KMS-11 (cell line): ENCODE measurements at regions not wholly inside any gene's neighbourhood (a gene's known extent, or its start where the extent isn't known, plus 50 kb on each side); places are given as distances from the start of the nearest gene placed in this dataset.

Source experiments
- H2AFZ ChIP-seq: fragments of 200-600 bp; sonication (generic); 2 replicates; pipeline ENCODE4 v1.6.1; 2016; ENCODE audit warnings: antibody characterized with exemption, mixed run types, low read depth
- H3K27ac ChIP-seq: fragments of 200-600 bp; sonication (generic); 2 replicates; pipeline ENCODE4 v1.6.1; 2016; ENCODE audit warnings: mild to moderate bottlenecking, mixed run types
- H3K27me3 ChIP-seq: fragments of 200-600 bp; sonication (generic); 2 replicates; pipeline ENCODE4 v1.6.1; 2017; ENCODE audit warnings: mild to moderate bottlenecking, low read depth, mixed run types, moderate library complexity; ENCODE audit not compliant: insufficient read depth
- H3K36me3 ChIP-seq: fragments of 200-600 bp; sonication (generic); 2 replicates; pipeline ENCODE4 v1.6.1; 2017; ENCODE audit warnings: mild to moderate bottlenecking, mixed run types; ENCODE audit not compliant: insufficient read depth
- H3K4me1 ChIP-seq: fragments of 200-600 bp; sonication (generic); 2 replicates; pipeline ENCODE4 v1.6.1; 2016; ENCODE audit warnings: mild to moderate bottlenecking, low read depth, mixed run types; ENCODE audit not compliant: poor library complexity, severe bottlenecking
- H3K4me2 ChIP-seq: fragments of 200-600 bp; sonication (generic); 2 replicates; pipeline ENCODE4 v1.7.0; 2016; ENCODE audit warnings: mild to moderate bottlenecking, mixed run types
- H3K4me3 ChIP-seq: fragments of 200-600 bp; sonication (generic); IDR thresholded peaks from 2 replicates; pipeline ENCODE4 v1.6.1; 2017; ENCODE audit warnings: low read depth, low read length, mixed read lengths; ENCODE audit not compliant: insufficient read depth
- H3K79me2 ChIP-seq: fragments of 200-600 bp; sonication (generic); 2 replicates; pipeline ENCODE4 v1.6.1; 2016; ENCODE audit warnings: low read depth, mixed run types; ENCODE audit not compliant: insufficient read depth
- H3K9ac ChIP-seq: fragments of 200-600 bp; sonication (generic); 2 replicates; pipeline ENCODE4 v1.6.1; 2016; ENCODE audit warnings: mild to moderate bottlenecking, mixed run types
- H4K20me1 ChIP-seq: fragments of 200-600 bp; sonication (generic); 2 replicates; pipeline ENCODE4 v1.6.1; 2016; ENCODE audit warnings: mild to moderate bottlenecking, mixed run types; ENCODE audit not compliant: insufficient read depth
- TF ChIP-seq, protein P1 (sequence below): fragments of 200-600 bp; sonication (generic); conservative IDR thresholded peaks from 2 replicates; pipeline ENCODE4 v1.6.1; 2017; ENCODE audit warnings: low read depth, mild to moderate bottlenecking, antibody characterized with exemption, low read length, moderate library complexity, mixed read lengths

DNA sequence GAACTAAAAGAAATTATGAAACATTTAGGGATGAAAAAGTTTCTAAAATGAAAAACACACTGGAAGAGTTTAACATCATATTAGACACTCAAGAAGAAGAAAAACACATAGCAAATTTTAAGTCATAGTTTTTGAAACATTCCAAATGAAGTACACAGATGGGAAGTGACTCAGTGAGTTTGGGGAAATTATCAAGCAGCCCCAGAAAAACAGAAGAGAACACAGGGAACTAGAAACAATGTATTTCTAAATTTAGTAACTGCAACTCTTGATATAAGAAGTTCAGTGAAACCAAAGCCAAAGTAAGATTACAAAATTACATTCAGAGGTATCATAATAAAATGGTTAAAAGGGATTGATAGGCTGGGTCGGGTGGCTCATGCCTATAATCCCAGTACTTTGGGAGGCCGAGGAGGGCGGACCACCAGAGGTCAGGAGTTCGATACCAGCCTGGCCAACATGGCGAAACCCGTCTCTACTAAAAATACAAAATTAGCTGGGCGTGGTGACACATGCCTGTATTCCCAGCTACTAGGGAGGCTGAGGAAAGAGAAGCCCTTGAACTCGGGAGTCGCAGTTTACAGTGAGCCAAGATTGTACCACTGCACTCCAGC is 461.2 kb downstream of the KCTD8 start:
- Histone ChIP-seq H3K36me3 (no peaks in the 10 kb centered on the region), H4K20me1 (no peaks in the 10 kb centered on the region), H2AFZ (no peak overlapping the region), H3K4me1 (no peaks in the 10 kb centered on the region), H3K27ac (no peak overlapping the region), H3K4me3 (no peak overlapping the region), H3K9ac (no peak overlapping the region), H3K27me3 (no peaks in the 10 kb centered on the region), H3K4me2 (no peak overlapping the region), H3K79me2 (no peaks in the 10 kb centered on the region)
- TF ChIP-seq, protein P1, sequence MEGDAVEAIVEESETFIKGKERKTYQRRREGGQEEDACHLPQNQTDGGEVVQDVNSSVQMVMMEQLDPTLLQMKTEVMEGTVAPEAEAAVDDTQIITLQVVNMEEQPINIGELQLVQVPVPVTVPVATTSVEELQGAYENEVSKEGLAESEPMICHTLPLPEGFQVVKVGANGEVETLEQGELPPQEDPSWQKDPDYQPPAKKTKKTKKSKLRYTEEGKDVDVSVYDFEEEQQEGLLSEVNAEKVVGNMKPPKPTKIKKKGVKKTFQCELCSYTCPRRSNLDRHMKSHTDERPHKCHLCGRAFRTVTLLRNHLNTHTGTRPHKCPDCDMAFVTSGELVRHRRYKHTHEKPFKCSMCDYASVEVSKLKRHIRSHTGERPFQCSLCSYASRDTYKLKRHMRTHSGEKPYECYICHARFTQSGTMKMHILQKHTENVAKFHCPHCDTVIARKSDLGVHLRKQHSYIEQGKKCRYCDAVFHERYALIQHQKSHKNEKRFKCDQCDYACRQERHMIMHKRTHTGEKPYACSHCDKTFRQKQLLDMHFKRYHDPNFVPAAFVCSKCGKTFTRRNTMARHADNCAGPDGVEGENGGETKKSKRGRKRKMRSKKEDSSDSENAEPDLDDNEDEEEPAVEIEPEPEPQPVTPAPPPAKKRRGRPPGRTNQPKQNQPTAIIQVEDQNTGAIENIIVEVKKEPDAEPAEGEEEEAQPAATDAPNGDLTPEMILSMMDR, result no peak

DNA sequence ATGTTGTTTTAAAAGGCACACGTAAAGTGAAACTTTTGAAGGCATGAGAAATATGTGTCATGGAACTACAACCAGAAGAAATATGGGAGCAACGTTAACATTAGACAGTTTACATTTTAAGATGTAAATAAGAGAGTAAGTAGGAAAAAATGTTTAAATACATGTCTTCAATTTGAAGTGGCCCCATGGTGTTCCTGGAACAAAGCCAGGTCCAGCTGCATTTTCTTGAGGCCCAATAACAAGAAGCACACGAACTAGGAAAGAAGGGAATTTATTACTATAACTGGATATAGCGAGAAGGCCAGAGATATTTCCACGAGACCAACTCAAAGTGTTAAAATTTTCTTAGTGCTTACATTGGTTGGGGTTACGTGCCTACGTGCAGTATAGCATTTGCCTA is 458.1 kb downstream of the KCTD8 start:
- Histone ChIP-seq H3K9ac (no peak overlapping the region), H4K20me1 (no peaks in the 10 kb centered on the region), H3K79me2 (no peaks in the 10 kb centered on the region), H2AFZ (no peak overlapping the region), H3K4me3 (no peak overlapping the region), H3K4me1 (no peaks in the 10 kb centered on the region), H3K27ac (no peak overlapping the region), H3K36me3 (no peaks in the 10 kb centered on the region), H3K27me3 (no peaks in the 10 kb centered on the region), H3K4me2 (no peak overlapping the region)
- TF ChIP-seq, protein P1, result no peak

DNA sequence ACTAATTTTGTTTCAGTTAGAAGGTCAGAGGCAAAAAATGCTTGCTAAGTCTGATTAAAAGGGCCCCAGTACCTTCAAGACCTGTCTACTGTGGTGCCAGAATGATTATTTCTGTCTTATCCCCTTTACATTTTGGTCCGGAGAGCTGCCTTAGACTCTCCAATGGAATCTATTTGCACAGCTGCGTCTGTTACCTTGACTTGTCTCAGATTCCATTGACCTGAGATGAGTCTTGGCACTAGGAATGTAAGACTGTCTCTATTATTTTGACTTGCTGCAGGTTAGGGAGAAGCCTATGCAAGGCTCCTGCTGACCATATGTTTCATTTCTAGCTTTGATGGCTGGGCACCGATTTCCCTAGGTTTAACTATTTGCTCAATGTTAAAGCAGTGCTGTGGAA is 457.6 kb downstream of the KCTD8 start:
- TF ChIP-seq, protein P1, result no peak
- Histone ChIP-seq H3K27me3 (no peaks in the 10 kb centered on the region), H3K4me2 (no peak overlapping the region), H3K4me3 (no peak overlapping the region), H3K4me1 (no peaks in the 10 kb centered on the region), H3K79me2 (no peaks in the 10 kb centered on the region), H3K27ac (no peak overlapping the region), H3K9ac (no peak overlapping the region), H3K36me3 (no peaks in the 10 kb centered on the region), H4K20me1 (no peaks in the 10 kb centered on the region), H2AFZ (no peak overlapping the region)

DNA sequence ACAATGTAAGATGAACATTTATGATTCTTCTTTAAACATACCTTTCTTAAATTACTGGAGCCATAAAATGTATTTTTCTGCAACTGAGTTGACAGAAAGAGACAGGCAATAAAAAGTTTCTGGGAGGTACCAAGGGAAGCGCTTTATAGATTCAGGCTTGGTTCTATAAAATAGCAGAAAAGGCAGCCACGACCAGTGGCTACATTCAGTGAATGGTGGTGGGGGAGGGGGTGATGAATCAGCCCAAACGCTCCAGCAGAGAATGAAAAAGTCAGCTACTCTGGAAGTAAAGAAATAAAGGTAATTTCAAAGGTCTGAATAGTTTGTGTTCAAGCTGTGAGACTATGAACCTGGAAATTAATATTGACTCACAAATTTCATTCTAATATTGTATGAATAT is 456.1 kb downstream of the KCTD8 start:
- no peak overlapping the region for H3K9ac ChIP-seq
- TF ChIP-seq, protein P1, result no peak
- H3K27me3 ChIP-seq, result no peaks in the 10 kb centered on the region
- H2AFZ ChIP-seq, result no peak overlapping the region
- no peaks in the 10 kb centered on the region for H3K4me1 ChIP-seq
- H3K79me2 ChIP-seq, result no peaks in the 10 kb centered on the region
- no peak overlapping the region for H3K4me2 ChIP-seq
- no peaks in the 10 kb centered on the region for H3K36me3 ChIP-seq
- H3K4me3 ChIP-seq, result no peak overlapping the region
- no peaks in the 10 kb centered on the region for H4K20me1 ChIP-seq
- no peak overlapping the region for H3K27ac ChIP-seq
